Erythroblast (primary cell): ENCODE measurements at regions not wholly inside any gene's neighbourhood (a gene's known extent, or its start where the extent isn't known, plus 50 kb on each side); places are given as distances from the start of the nearest gene placed in this dataset.

ENCODE experiments used
- GATA1 ChIP-seq: IDR thresholded peaks from 2 replicates; pipeline ENCODE4 v1.6.1; 2011; ENCODE audit warnings: low read depth, mild to moderate bottlenecking, control low read depth, low read length, moderate library complexity
- POLR2A ChIP-seq: IDR thresholded peaks from 2 replicates; pipeline ENCODE4 v1.6.1; 2011; ENCODE audit warnings: mild to moderate bottlenecking, low read length

GRCh38 chr4:189823591-189823990 is 117.1 kb upstream of the FRG1 start:
- TF ChIP-seq POLR2A: no peak
- no peak for TF ChIP-seq GATA1
